ENCODE measurements at regions not wholly inside any gene's neighbourhood (a gene's known extent, or its start where the extent isn't known, plus 50 kb on each side); places are given as distances from the start of the nearest gene placed in this dataset.

DNA sequence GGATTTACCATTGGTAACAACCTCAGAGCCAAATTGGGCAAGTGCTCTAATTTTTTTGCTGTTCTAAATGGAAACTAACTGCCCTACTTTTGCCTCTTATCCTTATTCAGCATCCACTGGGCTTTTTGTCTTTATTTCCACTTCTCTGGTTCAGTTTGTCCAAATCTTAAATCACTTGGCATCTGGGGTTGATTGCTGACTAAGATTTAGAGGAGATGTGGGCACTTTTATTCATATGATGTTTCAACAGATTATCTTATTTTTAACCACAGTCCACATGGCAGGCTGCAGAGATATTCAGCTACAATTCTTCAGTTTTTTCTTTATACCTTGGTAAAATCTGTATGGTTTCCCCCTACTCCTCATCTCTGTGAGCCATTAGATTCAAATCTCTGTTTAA lies 1161.4 kb upstream of the PCDH7 start:
- TF ChIP-seq ZNF777 (tag by site-specific recombination; IDR thresholded peaks at IDR 0.05; ENCODE audit: borderline replicate concordance) = no peak
- TF ChIP-seq, protein P1, sequence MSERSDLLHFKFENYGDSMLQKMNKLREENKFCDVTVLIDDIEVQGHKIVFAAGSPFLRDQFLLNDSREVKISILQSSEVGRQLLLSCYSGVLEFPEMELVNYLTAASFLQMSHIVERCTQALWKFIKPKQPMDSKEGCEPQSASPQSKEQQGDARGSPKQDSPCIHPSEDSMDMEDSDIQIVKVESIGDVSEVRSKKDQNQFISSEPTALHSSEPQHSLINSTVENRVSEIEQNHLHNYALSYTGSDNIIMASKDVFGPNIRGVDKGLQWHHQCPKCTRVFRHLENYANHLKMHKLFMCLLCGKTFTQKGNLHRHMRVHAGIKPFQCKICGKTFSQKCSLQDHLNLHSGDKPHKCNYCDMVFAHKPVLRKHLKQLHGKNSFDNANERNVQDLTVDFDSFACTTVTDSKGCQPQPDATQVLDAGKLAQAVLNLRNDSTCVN (tag by site-specific recombination; optimal IDR thresholded peaks at IDR 0.05) = no peak
- TF ChIP-seq, protein P2, sequence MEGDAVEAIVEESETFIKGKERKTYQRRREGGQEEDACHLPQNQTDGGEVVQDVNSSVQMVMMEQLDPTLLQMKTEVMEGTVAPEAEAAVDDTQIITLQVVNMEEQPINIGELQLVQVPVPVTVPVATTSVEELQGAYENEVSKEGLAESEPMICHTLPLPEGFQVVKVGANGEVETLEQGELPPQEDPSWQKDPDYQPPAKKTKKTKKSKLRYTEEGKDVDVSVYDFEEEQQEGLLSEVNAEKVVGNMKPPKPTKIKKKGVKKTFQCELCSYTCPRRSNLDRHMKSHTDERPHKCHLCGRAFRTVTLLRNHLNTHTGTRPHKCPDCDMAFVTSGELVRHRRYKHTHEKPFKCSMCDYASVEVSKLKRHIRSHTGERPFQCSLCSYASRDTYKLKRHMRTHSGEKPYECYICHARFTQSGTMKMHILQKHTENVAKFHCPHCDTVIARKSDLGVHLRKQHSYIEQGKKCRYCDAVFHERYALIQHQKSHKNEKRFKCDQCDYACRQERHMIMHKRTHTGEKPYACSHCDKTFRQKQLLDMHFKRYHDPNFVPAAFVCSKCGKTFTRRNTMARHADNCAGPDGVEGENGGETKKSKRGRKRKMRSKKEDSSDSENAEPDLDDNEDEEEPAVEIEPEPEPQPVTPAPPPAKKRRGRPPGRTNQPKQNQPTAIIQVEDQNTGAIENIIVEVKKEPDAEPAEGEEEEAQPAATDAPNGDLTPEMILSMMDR (tag by site-specific recombination; IDR thresholded peaks at IDR 0.05) = no peak
- TF ChIP-seq BCL11A (tag by site-specific recombination; IDR thresholded peaks at IDR 0.05; ENCODE audit: low read depth) = no peak
- TF ChIP-seq ZNF558 (tag by site-specific recombination; IDR thresholded peaks at IDR 0.05) = no peak
- no peak for TF ChIP-seq KLF9 (tag by site-specific recombination; IDR thresholded peaks at IDR 0.05; ENCODE audit: low read depth)
- TF ChIP-seq KLF8 (tag by site-specific recombination; IDR thresholded peaks at IDR 0.05) = no peak
- no peak for TF ChIP-seq HOXA7 (CRISPR knock-in tag; IDR thresholded peaks at IDR 0.05; ENCODE audit: borderline replicate concordance)
- no peak for TF ChIP-seq GLI4 (tag by site-specific recombination; IDR thresholded peaks at IDR 0.05)
- no peak for TF ChIP-seq ZBTB8A (tag by site-specific recombination; IDR thresholded peaks at IDR 0.05)
- TF ChIP-seq KLF10 (tag by site-specific recombination; IDR thresholded peaks at IDR 0.05) = no peak
